ENCODE measurements at regions not wholly inside any gene's neighbourhood (a gene's known extent, or its start where the extent isn't known, plus 50 kb on each side); places are given as distances from the start of the nearest gene placed in this dataset.

GRCh38 chr5:113806904-113807303 is 293.4 kb downstream of the YTHDC2 start:
- Histone ChIP-seq H3K4me3 (no peak overlapping the region), H3K27ac (no peak overlapping the region), H3K27me3 (no peaks in the 10 kb centered on the region), H3K4me1 (replicated peaks in 1 of 2) (peaks cover 0 to 17% of the 10 kb centered on the region in 2 donors), H3K36me3 (replicated peaks in 1 of 2) (no peaks in the 10 kb centered on the region), H3K9me3 (replicated peaks in 1 of 3) (no peaks in the 10 kb centered on the region)
- WGBS, 4 donors: 62 to 79% (median 64%) methylated on average over 3 of the region's 3 CpGs
- intact Hi-C loops (cut with DNase I): no loop called here
- DNase-seq: peak in 2 of 7 donors; percentile 16 to 56
- TF ChIP-seq CTCF (IDR thresholded peaks at IDR 0.05) (no peak), POLR2A (IDR thresholded peaks at IDR 0.05) (no peak)

GRCh38 chr5:113807427-113807991 is 294.0 kb downstream of the YTHDC2 start:
- peaks cover 0 to 17% of the 10 kb centered on the region in 2 donors for H3K4me1 ChIP-seq (replicated peaks in 1 of 2)
- no peaks in the 10 kb centered on the region for H3K36me3 ChIP-seq (replicated peaks in 1 of 2)
- H3K9me3 ChIP-seq (replicated peaks in 1 of 3): no peaks in the 10 kb centered on the region
- no peaks in the 10 kb centered on the region for H3K27me3 ChIP-seq
- TF ChIP-seq CTCF (IDR thresholded peaks at IDR 0.05) (no peak), POLR2A (IDR thresholded peaks at IDR 0.05) (no peak)
- intact Hi-C loops (cut with DNase I): no loop called here
- H3K27ac ChIP-seq: no peak overlapping the region
- no peak for DNase-seq
- 42 to 63% (median 52%) methylated on average over 7 of the region's 7 CpGs for WGBS, 4 donors
- no peak overlapping the region for H3K4me3 ChIP-seq

GRCh38 chr5:113808956-113809355 is 295.5 kb downstream of the YTHDC2 start:
- H3K36me3 ChIP-seq (replicated peaks in 1 of 2): no peaks in the 10 kb centered on the region
- intact Hi-C loops (cut with DNase I): no loop called here
- no peak for DNase-seq
- no peaks in the 10 kb centered on the region for H3K9me3 ChIP-seq (replicated peaks in 1 of 3)
- WGBS, 4 donors: 65 to 76% (median 75%) methylated on average over 1 of the region's 1 CpG
- peaks cover 0 to 17% of the 10 kb centered on the region in 2 donors for H3K4me1 ChIP-seq (replicated peaks in 1 of 2)
- H3K4me3 ChIP-seq: no peak overlapping the region
- H3K27me3 ChIP-seq: no peaks in the 10 kb centered on the region
- TF ChIP-seq POLR2A (IDR thresholded peaks at IDR 0.05) (no peak), CTCF (IDR thresholded peaks at IDR 0.05) (no peak)
- no peak overlapping the region for H3K27ac ChIP-seq

- Histone ChIP-seq H3K27me3 (no peaks in the 10 kb centered on the region), H3K4me3 (no peak overlapping the region), H3K9me3 (replicated peaks in 1 of 3) (no peaks in the 10 kb centered on the region), H3K36me3 (replicated peaks in 1 of 2) (no peaks in the 10 kb centered on the region), H3K27ac (no peak overlapping the region), H3K4me1 (replicated peaks in 1 of 2) (peaks cover 0 to 17% of the 10 kb centered on the region in 2 donors)
- intact Hi-C loops (cut with DNase I): no loop called here
- no peak for DNase-seq
- 64 to 78% (median 72%) methylated on average over 2 of the region's 2 CpGs for WGBS, 4 donors
- TF ChIP-seq POLR2A (IDR thresholded peaks at IDR 0.05): no peak
- no peak for TF ChIP-seq CTCF (IDR thresholded peaks at IDR 0.05)
Observed at GRCh38 chr5:113809626-113810025, 296.1 kb downstream of the YTHDC2 start.
